GM18909 (cell line): ENCODE measurements at regions not wholly inside any gene's neighbourhood (a gene's known extent, or its start where the extent isn't known, plus 50 kb on each side); places are given as distances from the start of the nearest gene placed in this dataset.

Experiments
- ATAC-seq: cut with Tn5 transposase; IDR thresholded peaks from one replicate; pipeline ENCODE4 v1.9.1; 2021; ENCODE audit warnings: mild to moderate bottlenecking; ENCODE audit not compliant: unreplicated experiment, poor library complexity

GRCh38 chr9:121550041-121550440 lies 50.4 kb upstream of the GGTA1 start:
- ATAC-seq = no peak

- peak; percentile 81 for ATAC-seq
Observed at GRCh38 chr9:121550569-121551512, 51.2 kb upstream of the GGTA1 start.

- ATAC-seq = no peak
Observed at GRCh38 chr9:121551985-121552753, 52.5 kb upstream of the GGTA1 start.

- no peak for ATAC-seq
Observed at GRCh38 chr9:121556082-121556481, 56.4 kb upstream of the GGTA1 start.

GRCh38 chr9:121556580-121556979 lies 56.9 kb upstream of the GGTA1 start:
- ATAC-seq = no peak

- no peak for ATAC-seq
Observed at GRCh38 chr9:121557581-121558447, 58.2 kb upstream of the GGTA1 start.

- ATAC-seq = no peak
Observed at GRCh38 chr9:121558473-121558872, 58.8 kb upstream of the GGTA1 start.

- no peak for ATAC-seq
Observed at GRCh38 chr9:121559183-121559582, 59.5 kb upstream of the GGTA1 start.

- no peak for ATAC-seq
Observed at GRCh38 chr9:121560921-121561320, 61.3 kb upstream of the GGTA1 start.

GRCh38 chr9:121561385-121562222 lies 62.0 kb upstream of the GGTA1 start:
- no peak for ATAC-seq

GRCh38 chr9:121562301-121562700 lies 62.7 kb upstream of the GGTA1 start:
- ATAC-seq = no peak

GRCh38 chr9:121563425-121563824 lies 63.8 kb upstream of the GGTA1 start:
- no peak for ATAC-seq

GRCh38 chr9:121563881-121564460 lies 64.3 kb upstream of the GGTA1 start:
- no peak for ATAC-seq

- no peak for ATAC-seq
Observed at GRCh38 chr9:121564504-121565260, 65.0 kb upstream of the GGTA1 start.

- ATAC-seq = no peak
Observed at GRCh38 chr9:121566481-121567465, 67.1 kb upstream of the GGTA1 start.

GRCh38 chr9:121567500-121568342 lies 68.1 kb upstream of the GGTA1 start:
- ATAC-seq = no peak
